ENCODE measurements at regions not wholly inside any gene's neighbourhood (a gene's known extent, or its start where the extent isn't known, plus 50 kb on each side); places are given as distances from the start of the nearest gene placed in this dataset.

DNA sequence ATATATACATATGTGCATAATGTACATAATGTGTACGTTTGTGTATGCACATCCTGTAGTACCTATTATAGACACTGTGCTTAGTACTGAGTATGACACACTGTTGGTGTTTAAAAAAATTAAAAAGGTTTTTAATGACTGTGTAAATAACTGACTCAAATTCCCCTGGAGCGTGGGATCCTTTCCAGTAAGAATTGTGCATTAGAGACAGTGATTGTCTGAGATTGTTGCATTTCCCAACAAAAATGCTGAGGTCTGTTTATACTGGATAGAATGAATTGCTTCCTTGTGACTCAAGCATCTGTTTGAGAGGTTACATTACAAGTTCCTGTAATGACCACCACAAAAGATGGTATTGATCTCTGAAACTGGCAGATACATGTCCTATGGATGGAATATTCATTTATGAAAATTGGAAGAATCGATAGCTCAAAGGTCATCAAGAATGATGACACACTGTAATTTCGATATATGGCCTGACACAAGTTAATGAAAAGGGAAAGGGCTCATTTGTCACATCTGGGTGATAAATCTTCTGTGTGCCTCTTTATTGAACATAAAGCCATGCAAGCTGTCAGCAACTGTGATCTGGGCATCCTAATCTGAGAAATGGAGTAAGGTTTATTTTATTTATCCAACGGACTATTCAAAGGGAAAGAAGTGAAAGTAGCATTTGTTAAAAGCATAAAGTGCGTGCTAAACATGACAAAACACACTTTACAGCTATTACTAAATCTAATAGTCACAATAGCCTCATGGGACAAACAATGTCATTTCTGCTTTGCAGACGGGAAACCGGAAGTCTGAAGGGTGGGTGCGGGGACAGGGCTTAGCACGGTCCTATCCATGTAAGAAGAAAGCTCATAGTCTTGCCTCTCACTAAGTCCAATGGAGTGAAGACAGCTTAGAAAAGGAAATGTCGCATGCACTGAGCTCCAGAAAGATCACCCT, 228.8 kb downstream of the CDH11 start:
- no peak for DNase-seq

DNA sequence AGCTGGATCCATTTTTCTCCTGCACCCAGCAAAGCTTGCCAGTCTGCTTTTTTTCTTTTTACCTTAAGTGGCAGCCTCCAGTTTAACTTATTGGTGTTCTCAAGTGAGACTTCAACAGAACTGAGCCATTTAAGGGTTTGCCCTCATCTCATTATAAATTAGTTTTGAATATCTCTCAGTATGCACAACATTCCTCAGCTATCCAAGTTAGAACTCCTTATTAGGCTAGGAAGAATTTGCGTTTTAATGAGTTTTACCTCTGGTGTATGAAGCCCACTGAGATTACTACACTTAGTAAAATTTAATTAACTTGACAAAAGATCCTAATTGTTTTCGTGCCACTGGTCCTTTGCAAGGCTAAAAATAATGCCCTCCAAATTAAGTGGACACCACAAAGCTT, 232.4 kb downstream of the CDH11 start:
- no peak for DNase-seq

DNA sequence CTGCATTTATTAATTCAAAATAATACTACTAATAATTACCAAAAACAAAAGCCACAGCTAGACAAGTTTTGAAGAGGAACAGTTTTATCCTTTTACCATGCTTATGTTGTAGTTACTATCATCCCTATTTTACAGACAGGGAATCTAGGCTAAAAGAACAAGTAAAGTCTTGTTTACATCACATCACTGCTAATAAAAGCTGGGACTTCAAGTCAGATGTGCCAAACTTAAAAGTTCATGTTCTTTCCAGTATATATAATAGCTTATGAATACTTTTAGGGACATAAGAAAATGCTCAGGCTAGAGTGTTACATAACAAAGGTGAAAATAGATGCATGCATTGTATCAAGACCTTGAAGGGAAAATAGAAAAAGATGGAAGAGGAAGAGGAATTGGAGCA, 234.2 kb downstream of the CDH11 start:
- no peak for DNase-seq

DNA sequence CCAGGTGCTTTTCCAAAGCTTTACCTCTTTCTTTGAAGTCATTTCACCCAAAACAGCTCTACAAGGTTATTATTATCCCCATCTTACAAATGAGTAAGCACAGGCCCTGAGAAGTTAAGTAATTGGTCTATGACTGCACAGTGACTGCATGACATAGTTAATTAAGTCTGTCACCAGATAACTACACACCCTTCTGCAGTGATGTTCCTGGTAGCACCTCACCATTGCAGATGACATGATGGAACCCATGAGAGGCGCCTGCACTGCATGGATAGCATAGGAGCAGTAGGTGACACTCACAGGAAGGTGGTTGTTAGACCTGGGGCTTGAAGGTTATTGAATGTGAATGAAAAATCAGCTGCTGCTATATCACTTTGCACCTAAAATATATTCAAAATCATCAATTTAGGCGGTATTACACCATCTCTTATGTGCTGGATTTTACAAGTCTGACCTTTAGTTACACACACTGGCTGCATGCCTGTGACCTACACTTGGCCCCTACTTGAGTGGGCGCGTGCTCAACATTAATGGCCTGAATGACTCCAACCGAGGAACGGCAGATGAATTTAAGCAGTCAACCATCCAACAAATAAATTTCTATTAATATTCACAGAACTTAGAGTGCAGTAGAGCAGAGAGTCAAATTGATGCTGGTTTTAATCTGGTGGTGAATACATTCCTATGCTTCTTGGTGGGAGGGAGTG, 239.6 kb downstream of the CDH11 start:
- DNase-seq = no peak

DNA sequence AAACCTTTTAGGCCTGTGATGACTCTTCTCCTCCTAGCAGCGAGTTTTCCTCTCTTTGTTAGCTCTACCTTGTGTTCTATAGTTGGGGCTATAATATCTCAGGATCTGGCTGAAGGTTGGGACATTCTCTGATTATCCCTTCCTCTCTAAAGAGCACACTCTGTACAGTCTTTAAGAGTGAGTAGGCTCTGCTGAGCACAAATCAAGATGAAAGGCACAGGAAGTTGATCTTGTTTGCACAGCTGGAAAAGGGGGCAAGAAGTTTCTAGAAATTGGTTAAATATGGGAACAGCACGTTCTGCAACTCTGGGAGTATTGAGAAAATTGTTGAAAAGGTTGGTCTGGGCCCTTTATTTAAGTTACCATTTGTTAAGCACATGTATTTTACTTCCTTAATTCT, 240.9 kb downstream of the CDH11 start:
- DNase-seq = no peak

DNA sequence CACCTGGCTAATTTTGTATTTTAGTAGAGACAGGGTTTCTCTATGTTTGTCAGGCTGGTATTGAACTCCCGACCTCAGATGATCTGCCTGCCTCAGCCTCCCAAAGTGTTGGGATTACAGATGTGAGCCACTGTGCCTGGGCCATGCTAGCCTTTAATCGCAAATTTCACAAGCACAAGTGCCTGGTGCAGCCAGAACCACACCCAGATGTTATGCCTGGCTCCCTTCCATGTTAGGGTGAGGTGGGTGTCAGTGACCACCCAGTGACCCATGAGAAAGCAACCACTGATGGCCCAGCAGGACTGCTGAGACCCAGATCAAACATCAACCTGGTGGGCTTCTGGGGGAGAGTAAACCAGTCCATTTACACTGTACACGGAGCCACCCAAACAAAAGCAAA, 241.9 kb downstream of the CDH11 start:
- no peak for DNase-seq

DNA sequence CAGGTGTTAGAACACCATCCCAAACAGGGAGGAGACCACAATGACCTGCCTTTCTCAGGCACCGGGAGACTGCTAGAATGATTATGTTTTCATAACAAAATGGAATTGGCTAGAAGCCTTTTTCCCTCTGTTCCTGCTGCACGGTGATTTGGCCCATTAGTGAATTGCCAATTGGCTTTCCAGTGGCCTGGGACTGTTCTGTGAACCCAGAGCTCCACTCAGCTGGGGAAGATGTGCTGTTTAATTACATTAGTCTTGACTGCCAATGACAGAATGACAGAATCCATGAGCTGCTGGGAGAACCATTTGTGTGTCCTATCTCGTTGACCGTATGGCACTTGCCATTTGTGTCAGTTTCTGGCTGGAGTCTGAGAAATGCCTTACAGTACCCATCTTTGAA, 242.9 kb downstream of the CDH11 start:
- no peak for DNase-seq

DNA sequence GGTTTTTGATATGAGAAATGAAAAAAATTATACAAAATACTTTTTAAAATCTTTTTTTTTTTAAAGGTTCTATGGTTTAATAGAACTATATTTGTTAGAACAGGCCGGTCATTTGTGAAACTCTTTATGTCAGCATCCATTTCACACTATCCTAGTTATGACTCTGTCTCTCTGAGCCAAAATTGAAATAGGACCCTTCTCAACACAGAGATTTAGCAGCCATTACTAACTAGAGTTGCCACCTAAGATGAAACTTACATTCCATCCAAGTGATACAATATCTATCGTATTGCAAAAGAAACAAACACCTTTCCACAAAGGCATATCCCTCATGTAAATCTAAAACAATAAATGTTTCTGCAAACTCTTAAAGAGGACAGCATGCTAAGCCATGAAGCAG, 249.8 kb downstream of the CDH11 start:
- no peak for DNase-seq

DNA sequence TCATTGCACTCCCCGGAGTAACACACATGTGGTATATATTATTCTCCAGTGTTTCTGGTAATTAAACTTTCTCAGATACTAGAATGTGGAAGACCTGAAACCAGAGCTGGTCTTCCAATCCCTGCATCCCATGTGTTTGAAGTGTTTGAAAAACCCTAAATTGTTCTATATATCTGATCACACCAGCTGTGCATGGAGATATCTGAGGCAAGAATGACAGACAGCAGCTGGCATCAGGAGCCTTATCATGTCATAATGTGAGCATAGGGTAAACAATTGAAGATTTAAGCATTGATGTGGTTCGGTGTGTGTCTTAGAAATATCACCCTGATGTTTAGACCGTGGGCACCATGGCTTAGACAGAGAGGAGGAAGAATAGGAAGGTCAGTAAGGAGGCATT, 251.0 kb downstream of the CDH11 start:
- no peak for DNase-seq

DNA sequence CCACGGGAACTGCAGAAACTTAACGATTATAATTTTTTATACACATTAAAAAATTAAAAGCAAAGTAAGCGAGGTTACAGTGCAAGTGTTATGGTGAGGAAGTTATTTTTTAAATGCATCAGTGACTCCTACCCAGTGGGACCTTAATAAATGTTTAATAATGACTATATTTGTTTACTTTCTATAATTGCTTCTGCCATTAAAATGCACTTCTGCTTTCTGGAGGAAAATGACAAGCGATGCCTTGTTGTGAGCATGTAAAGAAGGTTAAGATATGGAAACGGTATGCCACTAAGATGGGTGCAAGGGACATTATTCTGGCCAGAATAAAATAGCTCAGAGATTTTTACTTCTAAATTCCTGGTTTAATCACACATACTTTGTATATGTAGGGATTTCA, 252.1 kb downstream of the CDH11 start:
- DNase-seq = no peak

DNA sequence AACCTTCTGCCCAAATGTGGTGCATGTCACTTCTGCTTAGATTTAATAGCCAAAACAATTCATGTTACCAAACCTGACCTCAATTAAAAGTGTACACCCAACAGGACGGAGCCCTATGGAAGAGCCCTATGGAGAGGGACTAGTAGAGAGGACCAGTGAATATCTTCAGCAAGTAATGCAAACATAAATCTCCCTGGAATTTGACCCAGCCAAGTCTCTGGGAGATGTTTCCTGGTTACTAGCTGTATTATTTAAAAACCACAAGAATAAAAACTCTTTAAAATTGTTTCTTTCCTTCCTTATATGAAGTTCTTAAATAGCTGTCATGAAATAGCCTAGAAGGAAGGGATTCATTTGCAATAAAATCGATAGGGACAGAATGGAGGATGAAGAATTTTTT, 255.8 kb downstream of the CDH11 start:
- no peak for DNase-seq

DNA sequence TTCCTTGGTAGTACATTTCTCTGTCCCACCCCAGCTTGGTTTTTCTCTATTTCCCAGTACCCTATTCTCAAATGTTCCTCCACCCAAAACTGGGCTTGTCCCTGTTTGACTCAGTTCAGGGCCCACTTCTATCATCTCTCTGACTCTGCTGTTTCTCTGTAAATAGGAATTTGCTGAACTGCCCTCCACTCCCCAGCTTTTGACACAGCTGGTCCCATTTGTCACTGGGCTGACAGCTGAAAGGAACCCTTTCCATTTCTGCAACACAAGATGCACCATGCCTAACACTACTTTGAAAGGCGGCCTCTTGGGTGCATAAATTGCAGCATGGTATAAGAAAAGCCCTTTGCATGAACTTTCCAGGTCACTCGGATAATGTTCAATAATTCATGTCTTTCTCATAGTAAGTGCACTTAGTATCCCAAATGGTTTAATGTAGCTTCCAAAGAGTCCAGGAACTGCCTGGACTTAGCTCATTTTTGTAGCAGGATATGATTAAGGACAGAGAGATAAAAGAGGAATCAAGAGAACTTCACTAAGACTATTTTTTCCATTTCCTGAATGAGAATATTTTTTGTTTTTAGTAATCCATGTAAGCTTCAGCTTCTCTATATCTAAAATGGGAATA, 256.7 kb downstream of the CDH11 start:
- no peak for DNase-seq

DNA sequence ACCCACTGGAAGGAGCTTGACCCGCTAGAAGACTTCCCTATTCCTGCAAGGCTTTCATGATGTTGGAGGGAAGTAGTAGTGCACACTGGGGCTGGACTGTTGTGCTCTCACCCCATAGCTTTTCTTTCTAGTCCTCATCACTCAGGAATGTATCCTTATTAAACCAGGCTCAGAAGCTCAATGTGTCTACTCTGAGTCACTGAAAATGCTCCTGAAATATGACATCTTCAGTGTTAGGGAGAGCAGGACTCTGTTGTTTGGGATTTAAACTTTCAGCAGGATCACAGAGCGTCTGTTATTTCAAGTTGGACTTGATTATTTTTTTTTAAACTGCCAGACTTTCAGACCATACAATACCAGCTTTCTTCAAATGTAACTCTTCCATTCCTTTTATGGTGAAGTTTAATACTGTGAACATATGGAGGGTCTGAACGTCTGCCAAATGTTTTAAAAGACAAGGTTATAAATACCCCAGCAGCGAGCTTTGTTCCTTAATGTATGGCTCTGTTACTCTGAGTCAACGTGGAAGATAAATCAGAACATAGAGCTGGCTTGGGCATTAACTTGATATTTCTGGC, 257.5 kb downstream of the CDH11 start:
- no peak for DNase-seq

DNA sequence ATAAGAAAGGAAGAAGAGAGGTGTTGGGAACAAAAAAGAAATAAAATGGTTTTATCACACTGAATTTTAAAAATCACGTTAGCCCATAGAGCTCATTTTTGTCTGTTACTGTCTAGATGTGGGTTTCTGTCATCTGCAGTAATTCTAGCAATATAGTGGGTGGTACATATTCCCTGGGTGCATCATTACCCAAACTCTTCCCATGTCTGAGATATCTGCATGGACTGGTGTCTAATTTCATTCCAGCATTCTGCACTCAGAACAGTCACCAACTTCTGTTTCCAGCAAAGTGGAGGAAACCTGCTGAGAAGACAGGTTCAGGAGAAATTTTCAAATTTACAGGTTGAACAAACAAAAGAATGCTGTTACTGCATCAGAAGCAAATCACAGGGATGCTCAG, 263.8 kb downstream of the CDH11 start:
- no peak for DNase-seq

DNA sequence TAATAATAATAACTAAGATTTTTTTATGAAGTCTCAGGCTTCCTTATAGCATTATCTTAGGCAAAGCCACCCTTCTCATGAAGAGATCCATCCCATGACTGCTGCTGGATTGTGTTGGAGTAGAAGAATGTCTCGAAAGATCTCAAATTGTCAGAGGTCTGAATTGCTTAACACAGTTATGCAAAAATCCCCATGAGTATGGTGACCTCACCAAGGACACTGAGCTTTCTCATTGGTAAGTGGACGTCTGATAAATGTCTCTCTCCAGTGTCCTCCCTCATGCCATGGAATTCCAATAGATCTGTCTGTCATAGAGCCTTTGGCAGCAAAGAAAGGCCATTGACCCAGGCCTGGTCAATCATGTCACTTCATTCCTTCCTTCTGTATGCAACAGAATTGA, 264.5 kb downstream of the CDH11 start:
- no peak for DNase-seq

DNA sequence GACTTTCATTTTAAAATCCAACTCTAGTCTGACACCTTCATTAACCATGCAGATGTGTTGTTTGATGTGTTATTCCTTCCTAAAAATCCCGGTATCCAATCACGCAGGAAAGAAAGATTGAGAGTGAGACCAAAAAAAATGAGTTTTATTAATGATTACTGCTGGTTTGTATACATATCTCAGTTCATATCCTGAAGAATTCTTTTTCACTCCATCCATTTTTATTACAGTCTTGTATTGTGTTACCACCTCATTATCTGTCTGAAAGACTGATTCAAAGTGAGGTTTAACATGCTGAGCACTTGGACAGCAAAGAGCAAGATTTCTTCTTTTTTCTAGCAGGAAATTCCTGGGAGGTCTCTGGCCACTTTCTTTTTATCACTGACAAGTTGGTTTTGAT, 268.3 kb downstream of the CDH11 start:
- no peak for DNase-seq

DNA sequence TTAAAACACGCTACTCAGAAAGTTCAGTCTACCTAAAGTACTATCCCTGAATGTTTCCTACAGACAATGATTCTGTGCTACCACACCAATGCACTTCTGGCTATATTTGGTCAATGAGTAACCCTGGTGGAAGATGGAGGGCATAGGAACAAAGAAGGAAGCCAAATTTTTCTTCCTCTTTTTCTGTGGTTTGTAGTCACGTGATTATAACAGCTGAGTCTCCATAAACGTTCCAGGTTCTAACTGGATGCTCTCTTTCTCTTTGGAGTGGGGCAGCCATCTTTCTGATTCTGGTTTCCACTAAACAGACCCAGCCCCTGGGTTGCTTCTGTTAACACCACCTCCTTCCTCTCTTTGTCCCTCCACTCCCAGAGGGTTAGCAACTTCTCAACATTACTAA, 274.9 kb downstream of the CDH11 start:
- DNase-seq = no peak

DNA sequence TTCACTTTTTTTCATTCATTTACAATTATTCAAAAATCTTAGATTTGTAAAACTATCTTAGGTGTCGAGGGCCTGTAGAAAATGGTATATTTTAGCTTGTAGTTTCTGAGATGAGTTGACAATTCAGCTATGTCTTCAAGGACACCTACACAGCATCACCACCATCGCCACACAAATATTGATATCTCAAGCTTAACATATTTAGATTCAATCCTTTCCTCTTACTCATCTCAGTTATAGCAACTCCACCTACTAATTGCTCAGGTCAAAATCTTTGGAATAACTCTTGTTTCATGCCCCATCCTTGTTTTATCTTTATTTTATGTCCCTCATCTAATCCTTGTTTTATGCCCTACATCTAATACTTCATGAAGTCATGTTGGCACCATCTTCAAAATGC, 276.8 kb downstream of the CDH11 start:
- DNase-seq = no peak

DNA sequence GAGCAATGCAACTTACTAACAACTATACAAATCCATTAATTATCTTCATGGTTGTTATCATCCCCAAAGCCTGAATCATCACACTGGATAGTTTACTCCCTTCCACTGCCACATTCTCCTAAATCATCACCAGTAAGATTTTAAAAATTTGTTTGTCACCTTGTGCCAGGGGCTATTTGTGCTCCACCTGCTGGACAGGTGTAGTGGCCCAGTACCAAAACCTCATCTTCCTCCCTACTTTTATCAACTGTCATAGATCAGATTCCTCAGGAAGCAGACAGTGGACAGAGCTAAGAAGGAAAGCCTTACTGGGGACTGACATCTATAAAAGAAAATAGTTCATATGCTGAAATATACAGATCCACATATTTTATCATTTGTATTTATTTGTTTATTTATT, 280.4 kb downstream of the CDH11 start:
- no peak for DNase-seq

DNA sequence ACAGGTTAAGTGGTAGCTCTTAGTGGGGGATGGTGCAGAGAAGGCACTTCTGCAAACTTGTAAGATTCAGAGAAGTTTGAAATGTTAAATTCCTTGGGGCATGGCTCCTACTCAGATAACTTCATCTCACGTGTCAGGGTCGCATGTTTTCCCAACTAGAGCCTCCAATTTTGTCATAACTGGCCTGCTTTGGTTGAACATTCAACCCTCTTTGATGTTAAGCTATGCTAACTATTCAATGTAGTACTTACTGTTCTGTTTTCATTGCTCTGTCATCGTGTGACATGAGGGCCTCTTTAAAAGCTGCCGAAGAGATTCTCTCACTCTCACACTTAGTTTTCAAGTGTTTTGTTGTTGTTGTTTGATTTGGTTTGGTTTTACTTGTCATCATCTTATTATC, 280.8 kb downstream of the CDH11 start:
- no peak for DNase-seq

DNA sequence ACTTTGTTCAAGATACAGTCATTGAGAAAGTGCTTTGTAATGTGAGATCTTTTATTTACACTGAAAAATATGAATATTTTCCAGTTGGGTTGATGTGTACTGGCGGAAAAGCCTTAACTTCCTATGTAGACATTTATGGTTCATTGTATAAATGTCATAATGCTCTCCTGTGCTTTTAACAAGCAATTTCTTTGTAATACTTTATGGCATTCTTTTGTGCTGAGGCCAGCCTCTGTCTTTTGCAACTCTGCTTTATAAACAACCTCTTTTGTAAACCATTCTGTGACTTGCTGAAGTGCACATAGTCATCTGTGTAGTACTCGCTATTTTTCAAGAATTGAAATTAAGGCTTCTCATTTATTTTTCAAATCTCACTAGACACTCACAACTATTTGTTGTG, 291.2 kb downstream of the CDH11 start:
- no peak for DNase-seq

DNA sequence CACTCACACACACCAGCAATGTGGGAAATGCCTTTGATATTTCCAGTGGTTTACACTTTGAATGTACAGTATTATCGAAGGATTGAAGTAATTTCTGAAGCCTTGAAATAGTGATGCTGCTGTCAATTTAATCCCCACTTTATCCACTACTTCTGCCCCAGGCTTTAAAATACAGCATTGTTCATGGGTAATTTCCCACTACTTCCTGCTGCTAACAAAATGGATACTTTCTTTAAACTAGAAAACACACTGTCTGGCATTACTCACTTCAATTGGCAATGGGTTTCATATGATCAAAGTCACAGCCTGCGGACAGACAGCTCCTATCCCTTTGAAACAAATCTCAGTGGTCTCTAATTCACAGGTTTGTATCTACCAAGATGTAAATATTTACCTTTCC, 292.2 kb downstream of the CDH11 start:
- no peak for DNase-seq

DNA sequence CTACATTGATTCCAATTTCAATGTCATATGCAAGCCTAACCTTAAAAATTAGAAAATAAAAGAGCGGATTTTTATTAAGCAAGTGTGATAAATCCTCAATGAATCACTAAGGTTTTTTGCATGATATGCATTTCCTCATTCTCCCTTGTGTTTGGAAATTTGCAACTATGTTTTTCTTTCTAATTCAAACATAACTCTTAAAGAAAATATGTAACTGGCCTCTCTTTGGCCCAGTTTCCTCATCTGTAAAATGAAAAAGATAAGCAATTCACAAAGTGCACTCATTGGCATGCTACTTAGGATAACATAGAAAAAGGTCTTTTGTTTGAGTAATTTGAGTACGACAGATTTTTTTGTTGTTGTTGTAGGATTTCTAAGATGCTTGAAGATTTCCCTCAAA, 295.5 kb downstream of the CDH11 start:
- DNase-seq = no peak

All from NCI-H510A treated with DMSO at 0.1 percent for 48 hours (cell line).